SK-N-SH (cell line): ENCODE measurements at regions not wholly inside any gene's neighbourhood (a gene's known extent, or its start where the extent isn't known, plus 50 kb on each side); places are given as distances from the start of the nearest gene placed in this dataset.

Experiments
- CTCF ChIA-PET: fragments of 300-600, 350-600 bp; formaldehyde crosslinking; extraction: SDS; loops from one replicate; lab custom pipeline; 2021; lab: Yijun Ruan, JAX
- POLR2A ChIA-PET: fragments of 350-600 bp; sonication (Branson Sonifier 250); formaldehyde crosslinking; extraction: SDS; loops from one replicate; lab custom pipeline; 2020; ENCODE audit warnings: antibody characterized with exemption, inconsistent platforms; lab: Yijun Ruan, JAX
- DNase-seq: peaks from one replicate; pipeline ENCODE4 v3.0.0; 2012
- H2AFZ ChIP-seq: fragments of 200-600 bp; sonication (generic); 2 replicates; pipeline ENCODE4 v1.8.1; 2016; ENCODE audit warnings: antibody characterized with exemption, mild to moderate bottlenecking, low read depth
- H3F3A ChIP-seq: fragments of 200-600 bp; sonication (generic); replicated peaks from 2 replicates; pipeline ENCODE3; 2016; ENCODE audit warnings: antibody characterized with exemption, mild to moderate bottlenecking; ENCODE audit not compliant: insufficient read depth
- H3K27ac ChIP-seq, 2 experiments: fragments of 200-500 bp in 1 of 2; fragments of 200-600 bp in 1 of 2; sonication (Bioruptor generic) in 1 of 2; sonication (generic), shearing (Covaris generic) in 1 of 2; 2 replicates each; pipeline versions ENCODE4 v1.5.1 to v1.6.1; 2014 to 2016; ENCODE audit warnings: low read depth in 2 of 2, inconsistent platforms in 1 of 2, low read length in 1 of 2, mild to moderate bottlenecking in 1 of 2, mixed read lengths in 1 of 2
- H3K27me3 ChIP-seq: fragments of 200-600 bp; sonication (generic), shearing (Covaris generic); 2 replicates; pipeline ENCODE4 v1.6.1; 2016; ENCODE audit warnings: mixed run types; ENCODE audit not compliant: insufficient read depth
- H3K36me3 ChIP-seq, 2 experiments: fragments of 200-500 bp in 1 of 2; fragments of 200-600 bp in 1 of 2; sonication (Bioruptor generic) in 1 of 2; sonication (generic) in 1 of 2; replicated peaks in 1 of 2; 2 replicates each; pipeline versions ENCODE3 to v1.5.1; 2014 to 2016; ENCODE audit warnings: low read length in 1 of 2, mild to moderate bottlenecking in 1 of 2; ENCODE audit not compliant: insufficient read depth in 2 of 2, control insufficient read depth in 1 of 2
- H3K4me1 ChIP-seq, 2 experiments: fragments of 200-500 bp in 1 of 2; fragments of 200-600 bp in 1 of 2; sonication (Bioruptor generic) in 1 of 2; sonication (generic), shearing (Covaris generic) in 1 of 2; 2 replicates each; pipeline versions ENCODE4 v1.5.1 to v1.6.1; 2014 to 2016; ENCODE audit warnings: low read depth in 1 of 2, low read length in 1 of 2, mixed run types in 1 of 2; ENCODE audit not compliant: insufficient read depth in 2 of 2, control insufficient read depth in 1 of 2
- H3K4me2 ChIP-seq: fragments of 200-600 bp; sonication (generic), shearing (Covaris generic); 2 replicates; pipeline ENCODE4 v1.6.1; 2017; ENCODE audit warnings: mixed run types
- H3K4me3 ChIP-seq, 2 experiments: fragments of 200-500 bp in 1 of 2; fragments of 200-600 bp in 1 of 2; sonication (Bioruptor generic) in 1 of 2; sonication (generic), shearing (Covaris generic) in 1 of 2; 2 replicates each; pipeline versions ENCODE4 v1.5.1 to v1.8.1; 2014 to 2016; ENCODE audit warnings: low read depth in 2 of 2, inconsistent platforms in 1 of 2, low read length in 1 of 2, mild to moderate bottlenecking in 1 of 2, mixed read lengths in 1 of 2, moderate library complexity in 1 of 2
- H3K79me2 ChIP-seq: fragments of 200-600 bp; sonication (generic); 2 replicates; pipeline ENCODE4 v1.8.1; 2017; ENCODE audit warnings: mild to moderate bottlenecking; ENCODE audit not compliant: insufficient read depth
- H3K9ac ChIP-seq: fragments of 200-600 bp; sonication (generic); 2 replicates; pipeline ENCODE4 v1.6.1; 2017; ENCODE audit warnings: mixed run types
- H3K9me2 ChIP-seq: fragments of 200-600 bp; sonication (generic); 2 replicates; pipeline ENCODE4 v1.6.1; 2017; ENCODE audit warnings: mixed run types
- H3K9me3 ChIP-seq: fragments of 200-600 bp; sonication (generic); 2 replicates; pipeline ENCODE4 v1.6.1; 2017; ENCODE audit warnings: mixed run types, mild to moderate bottlenecking, moderate library complexity
- H4K20me1 ChIP-seq: fragments of 200-600 bp; sonication (generic); 2 replicates; pipeline ENCODE4 v1.6.1; 2017; ENCODE audit warnings: mild to moderate bottlenecking, mixed run types; ENCODE audit not compliant: insufficient read depth
- ELF1 ChIP-seq: IDR thresholded peaks from 2 replicates; pipeline ENCODE4 v1.4.0; 2012
- FOXJ3 ChIP-seq: sonication (generic); formaldehyde crosslinking; IDR thresholded peaks from 2 replicates; pipeline ENCODE4 v1.5.1; 2020; ENCODE audit warnings: mild to moderate bottlenecking, missing genetic modification reagents
- FOXM1 ChIP-seq: IDR thresholded peaks from 2 replicates; pipeline ENCODE4 v1.4.0; 2012; ENCODE audit warnings: low read depth, mild to moderate bottlenecking
- GATA2 ChIP-seq: sonication (generic); formaldehyde crosslinking; IDR thresholded peaks from 2 replicates; pipeline ENCODE4 v1.5.0; 2020; ENCODE audit warnings: mild to moderate bottlenecking, missing genetic modification reagents
- MXI1 ChIP-seq: IDR thresholded peaks from 2 replicates; pipeline ENCODE4 v1.6.1; 2012; ENCODE audit warnings: mild to moderate bottlenecking, low read depth, low read length, improper control_type of control experiment
- NRF1 ChIP-seq: IDR thresholded peaks from 2 replicates; pipeline ENCODE4 v1.6.1; 2012; ENCODE audit warnings: low read depth, mild to moderate bottlenecking, low read length
- POLR2AphosphoS5 ChIP-seq: IDR thresholded peaks from 2 replicates; pipeline ENCODE4 v1.6.1; 2012; ENCODE audit warnings: low read depth, low read length
- REST ChIP-seq: IDR thresholded peaks from 2 replicates; pipeline ENCODE4 v1.6.1; 2012; ENCODE audit warnings: mild to moderate bottlenecking, low read depth, low read length, moderate library complexity
- RXRA ChIP-seq: IDR thresholded peaks from 2 replicates; pipeline ENCODE4 v1.4.0; 2012; ENCODE audit warnings: low read depth, mild to moderate bottlenecking, borderline replicate concordance
- SMC3 ChIP-seq: IDR thresholded peaks from 2 replicates; pipeline ENCODE4 v1.6.1; 2012; ENCODE audit warnings: low read depth, low read length, improper control_type of control experiment
- TAF1 ChIP-seq: IDR thresholded peaks from 2 replicates; pipeline ENCODE4 v1.6.1; 2012; ENCODE audit warnings: low read depth, mild to moderate bottlenecking, low read length, moderate library complexity, borderline replicate concordance
- TEAD4 ChIP-seq: IDR thresholded peaks from 2 replicates; pipeline ENCODE4 v1.4.0; 2012; ENCODE audit warnings: mild to moderate bottlenecking, borderline replicate concordance; ENCODE audit not compliant: insufficient read depth
- ZBTB33 ChIP-seq: IDR thresholded peaks from 2 replicates; pipeline ENCODE4 v1.4.0; 2012; ENCODE audit warnings: low read depth, borderline replicate concordance
- WGBS: methylation state at CpG from one replicate; pipeline ENCODE4 v1.1.6; 2017; ENCODE audit warnings: low lambda C conversion rate; 5-methylcytosine and 5-hydroxymethylcytosine counted together
- TF ChIP-seq, protein P1 (sequence below): IDR thresholded peaks from 2 replicates; pipeline ENCODE4 v1.4.0; 2012; ENCODE audit warnings: low read depth
- TF ChIP-seq, protein P2 (sequence below): fragments of 150-350 bp; IDR thresholded peaks from 2 replicates; pipeline ENCODE4 v1.6.1; 2016; ENCODE audit warnings: mild to moderate bottlenecking, low read depth, low read length

- Histone ChIP-seq H3K9me3 (no peaks in the 10 kb centered on the region), H3K27me3 (no peaks in the 10 kb centered on the region), H3K9me2 (no peaks in the 10 kb centered on the region), H3K4me3 (no peak overlapping the region), H3K9ac (no peak overlapping the region), H3K4me2 (no peak overlapping the region), H2AFZ (no peak overlapping the region), H3K36me3 (no peaks in the 10 kb centered on the region), H3F3A (no peaks in the 10 kb centered on the region), H3K27ac (no peak overlapping the region)
- ChIA-PET POLR2A (no interaction called here), CTCF (interaction anchor here (0.9 kb wide), 1 partner anchor 657 kb away, joined by 3 read pairs; no protein-coding TSS in a partner anchor)
- 75% methylated on average over 3 of the region's 3 CpGs for WGBS
- TF ChIP-seq GATA2 (CRISPR knock-in tag) (no peak), FOXJ3 (CRISPR knock-in tag) (no peak), FOXM1 (no peak), TEAD4 (no peak), ELF1 (no peak), TAF1 (no peak), REST (no peak), POLR2AphosphoS5 (no peak), RXRA (no peak)
- TF ChIP-seq, protein P1, sequence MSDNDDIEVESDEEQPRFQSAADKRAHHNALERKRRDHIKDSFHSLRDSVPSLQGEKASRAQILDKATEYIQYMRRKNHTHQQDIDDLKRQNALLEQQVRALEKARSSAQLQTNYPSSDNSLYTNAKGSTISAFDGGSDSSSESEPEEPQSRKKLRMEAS = no peak
- TF ChIP-seq, protein P2, sequence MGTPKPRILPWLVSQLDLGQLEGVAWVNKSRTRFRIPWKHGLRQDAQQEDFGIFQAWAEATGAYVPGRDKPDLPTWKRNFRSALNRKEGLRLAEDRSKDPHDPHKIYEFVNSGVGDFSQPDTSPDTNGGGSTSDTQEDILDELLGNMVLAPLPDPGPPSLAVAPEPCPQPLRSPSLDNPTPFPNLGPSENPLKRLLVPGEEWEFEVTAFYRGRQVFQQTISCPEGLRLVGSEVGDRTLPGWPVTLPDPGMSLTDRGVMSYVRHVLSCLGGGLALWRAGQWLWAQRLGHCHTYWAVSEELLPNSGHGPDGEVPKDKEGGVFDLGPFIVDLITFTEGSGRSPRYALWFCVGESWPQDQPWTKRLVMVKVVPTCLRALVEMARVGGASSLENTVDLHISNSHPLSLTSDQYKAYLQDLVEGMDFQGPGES = no peak
- TF ChIP-seq, all 33 proteins: peak for 0
- Histone ChIP-seq H4K20me1 (no peaks in the 10 kb centered on the region), H3K79me2 (no peaks in the 10 kb centered on the region), H3K4me1 (no peaks in the 10 kb centered on the region)
- no peak for DNase-seq
These were observed 124.2 kb upstream of the GAS1 start for GRCh38 chr9:87071473-87071872.

- no peak for TF ChIP-seq MXI1
- TF ChIP-seq ZBTB33 = no peak
- TF ChIP-seq NRF1 = no peak
- no peak for TF ChIP-seq SMC3
- TF ChIP-seq TEAD4 = no peak
- H3K79me2 ChIP-seq = no peaks in the 10 kb centered on the region
- ChIA-PET POLR2A (no interaction called here), CTCF (interaction anchor here (0.8 to 1.3 kb wide), 2 partner anchors 12 to 243 kb away, joined by 3 read pairs; no protein-coding TSS in a partner anchor)
- no peaks in the 10 kb centered on the region for H3K9me2 ChIP-seq
- H3K4me2 ChIP-seq = no peak overlapping the region
- H3K36me3 ChIP-seq = no peaks in the 10 kb centered on the region
- WGBS = 92% methylated on average over 6 of the region's 6 CpGs
- H3K27ac ChIP-seq = no peak overlapping the region
- no peaks in the 10 kb centered on the region for H3F3A ChIP-seq
- DNase-seq = no peak
- H3K9ac ChIP-seq = no peak overlapping the region
- H3K4me1 ChIP-seq = no peaks in the 10 kb centered on the region; a peak in 2 of 4 replicates
- no peak overlapping the region for H3K4me3 ChIP-seq
- no peak overlapping the region for H2AFZ ChIP-seq
- no peaks in the 10 kb centered on the region for H3K27me3 ChIP-seq
- H4K20me1 ChIP-seq = no peaks in the 10 kb centered on the region
- no peaks in the 10 kb centered on the region for H3K9me3 ChIP-seq
These were observed 126.4 kb upstream of the GAS1 start for GRCh38 chr9:87073692-87074091.
